H9 (cell line): ENCODE measurements at regions not wholly inside any gene's neighbourhood (a gene's known extent, or its start where the extent isn't known, plus 50 kb on each side); places are given as distances from the start of the nearest gene placed in this dataset.

ENCODE experiments used
- DNase-seq: peaks from one replicate; pipeline ENCODE4 v3.0.0-alpha.2; 2017
- H2AFZ ChIP-seq: one replicate; pipeline ENCODE4 v1.6.1; 2013; ENCODE audit warnings: mild to moderate bottlenecking, low read length, control low read depth, moderate library complexity
- H2AK5ac ChIP-seq: 2 replicates; pipeline ENCODE4 v1.6.1; 2013; ENCODE audit warnings: low read length, control low read depth, mixed read lengths; ENCODE audit not compliant: insufficient read length
- H2BK120ac ChIP-seq: one replicate; pipeline ENCODE4 v1.6.1; 2013; ENCODE audit warnings: low read depth, mild to moderate bottlenecking, low read length, control low read depth, inconsistent platforms; ENCODE audit not compliant: poor library complexity, severe bottlenecking
- H2BK12ac ChIP-seq: 2 replicates; pipeline ENCODE4 v1.6.1; 2013; ENCODE audit warnings: low read length, control low read depth, mixed read lengths, low read depth; ENCODE audit not compliant: insufficient read length
- H2BK15ac ChIP-seq: 2 replicates; pipeline ENCODE4 v1.6.1; 2013; ENCODE audit warnings: low read depth, low read length, control low read depth
- H2BK20ac ChIP-seq: one replicate; pipeline ENCODE4 v1.6.1; 2013; ENCODE audit warnings: low read depth, mild to moderate bottlenecking, low read length, control low read depth, inconsistent platforms; ENCODE audit not compliant: poor library complexity, severe bottlenecking
- H2BK5ac ChIP-seq: 2 replicates; pipeline ENCODE4 v1.6.1; 2013; ENCODE audit warnings: low read length, control low read depth, mixed read lengths; ENCODE audit not compliant: insufficient read length
- H3K14ac ChIP-seq: 2 replicates; pipeline ENCODE4 v1.6.1; 2013; ENCODE audit warnings: low read length, control low read depth; ENCODE audit not compliant: insufficient read depth
- H3K18ac ChIP-seq: 2 replicates; pipeline ENCODE4 v1.6.1; 2013; ENCODE audit warnings: low read depth, mild to moderate bottlenecking, mixed read lengths, low read length, control low read depth; ENCODE audit not compliant: insufficient read length
- H3K23ac ChIP-seq: 2 replicates; pipeline ENCODE4 v1.6.1; 2013; ENCODE audit warnings: low read length, control low read depth, mixed read lengths, low read depth; ENCODE audit not compliant: insufficient read length
- H3K23me2 ChIP-seq: 2 replicates; pipeline ENCODE4 v1.6.1; 2013; ENCODE audit warnings: low read depth, mild to moderate bottlenecking, mixed read lengths, low read length, control low read depth; ENCODE audit not compliant: insufficient read length, poor library complexity, severe bottlenecking
- H3K27ac ChIP-seq: 2 replicates; pipeline ENCODE4 v1.5.1; 2013; ENCODE audit warnings: low read length, control low read depth, mixed read lengths, low read depth; ENCODE audit not compliant: insufficient read length
- H3K27me3 ChIP-seq: 2 replicates; pipeline ENCODE4 v1.6.1; 2013; ENCODE audit warnings: low read length, control low read depth, inconsistent platforms; ENCODE audit not compliant: insufficient read depth
- H3K4ac ChIP-seq: 2 replicates; pipeline ENCODE4 v1.6.1; 2013; ENCODE audit warnings: low read depth, mild to moderate bottlenecking, control low read depth, inconsistent platforms, low read length, moderate library complexity
- H3K4me1 ChIP-seq: 2 replicates; pipeline ENCODE4 v1.6.1; 2013; ENCODE audit warnings: low read length, control low read depth, inconsistent platforms; ENCODE audit not compliant: insufficient read depth
- H3K4me2 ChIP-seq: 2 replicates; pipeline ENCODE4 v1.6.1; 2013; ENCODE audit warnings: low read length, control low read depth, mixed read lengths; ENCODE audit not compliant: insufficient read length, insufficient read depth
- H3K56ac ChIP-seq: 2 replicates; pipeline ENCODE4 v1.6.1; 2013; ENCODE audit warnings: low read depth, mild to moderate bottlenecking, mixed read lengths, low read length, control low read depth; ENCODE audit not compliant: insufficient read length
- H3K79me1 ChIP-seq: 2 replicates; pipeline ENCODE4 v1.6.1; 2013; ENCODE audit warnings: low read depth, mild to moderate bottlenecking, moderate library complexity, low read length, control low read depth, inconsistent platforms; ENCODE audit not compliant: insufficient read depth, poor library complexity, severe bottlenecking
- H3K79me2 ChIP-seq: 2 replicates; pipeline ENCODE4 v1.6.1; 2013; ENCODE audit warnings: low read length, control low read depth, inconsistent platforms; ENCODE audit not compliant: insufficient read depth
- H3K9ac ChIP-seq: 2 replicates; pipeline ENCODE4 v1.6.1; 2013; ENCODE audit warnings: low read length, control low read depth, mixed read lengths; ENCODE audit not compliant: insufficient read length; ENCODE audit errors: extremely low read depth
- H3K9me3 ChIP-seq: one replicate; pipeline ENCODE4 v1.6.1; 2013; ENCODE audit warnings: low read depth, low read length, inconsistent platforms; ENCODE audit not compliant: control insufficient read depth
- H3T11ph ChIP-seq: one replicate; pipeline ENCODE4 v1.6.1; 2013; ENCODE audit warnings: mild to moderate bottlenecking, low read length, control low read depth, inconsistent platforms
- H4K20me1 ChIP-seq: one replicate; pipeline ENCODE4 v1.6.1; 2013; ENCODE audit not compliant: control insufficient read depth, insufficient read length, insufficient read depth
- H4K5ac ChIP-seq: 2 replicates; pipeline ENCODE4 v1.6.1; 2013; ENCODE audit warnings: low read depth, mild to moderate bottlenecking, mixed read lengths, low read length, control low read depth; ENCODE audit not compliant: insufficient read length
- H4K8ac ChIP-seq: replicated peaks from 2 replicates; pipeline ENCODE4 v1.6.1; 2013; ENCODE audit warnings: low read length, control low read depth, mixed read lengths, low read depth; ENCODE audit not compliant: insufficient read length
- H4K91ac ChIP-seq: 2 replicates; pipeline ENCODE4 v1.6.1; 2013; ENCODE audit warnings: low read depth, mild to moderate bottlenecking, moderate library complexity, mixed read lengths, low read length, control low read depth; ENCODE audit not compliant: insufficient read length
- H3K27ac Mint-ChIP-seq, 3 experiments: 2 replicates in 2 of 3; 3 replicates in 1 of 3; pipeline ENCODE4 v1.8.0; 2020 to 2021; ENCODE audit warnings: mixed read lengths in 3 of 3, mild to moderate bottlenecking in 1 of 3, moderate library complexity in 1 of 3
- H3K27me3 Mint-ChIP-seq: 2 replicates; pipeline ENCODE4 v1.8.0; 2021; ENCODE audit warnings: low read depth, mild to moderate bottlenecking, moderate library complexity, mixed read lengths
- H3K36me3 Mint-ChIP-seq, 3 experiments: 2 replicates in 2 of 3; 3 replicates in 1 of 3; pipeline ENCODE4 v1.8.0; 2020 to 2021; ENCODE audit warnings: low read depth in 3 of 3, mixed read lengths in 3 of 3; ENCODE audit not compliant: insufficient read depth in 1 of 3
- H3K4me1 Mint-ChIP-seq, 2 experiments: 2 replicates each; pipeline ENCODE4 v1.8.0; 2020; ENCODE audit warnings: mixed read lengths in 2 of 2
- H3K4me3 Mint-ChIP-seq, 2 experiments: 2 replicates in 1 of 2; 3 replicates in 1 of 2; pipeline ENCODE4 v1.8.0; 2020 to 2021; ENCODE audit warnings: mild to moderate bottlenecking in 2 of 2, mixed read lengths in 2 of 2, moderate library complexity in 1 of 2
- H3K9me3 Mint-ChIP-seq, 2 experiments: 2 replicates in 1 of 2; 3 replicates in 1 of 2; pipeline ENCODE4 v1.8.0; 2020; ENCODE audit warnings: mild to moderate bottlenecking in 2 of 2, mixed read lengths in 2 of 2, moderate library complexity in 1 of 2
- TF ChIP-seq, protein P1 (sequence below): fragments of 200-600 bp; sonication (generic); conservative IDR thresholded peaks from 3 replicates; pipeline ENCODE4 v1.8.0; 2021; ENCODE audit warnings: antibody characterized with exemption, mild to moderate bottlenecking

DNA sequence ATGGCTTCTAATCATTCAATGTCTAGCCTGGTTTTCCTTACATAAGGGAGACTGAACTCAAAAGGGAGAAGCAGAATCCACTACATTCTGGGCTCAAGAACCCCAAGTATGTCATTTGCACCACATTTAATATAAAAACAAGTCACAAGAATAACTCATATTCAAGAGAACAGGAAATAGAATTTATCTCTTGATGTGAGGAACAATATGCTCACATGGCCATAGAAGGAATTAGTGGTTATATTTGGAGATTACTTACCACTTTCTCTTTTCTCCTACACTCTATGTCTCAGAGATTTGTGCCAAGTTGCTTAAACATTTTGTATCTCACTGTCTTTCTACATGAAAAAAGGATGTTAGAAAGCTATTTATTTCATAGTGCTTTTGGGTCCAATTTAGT is 922.6 kb upstream of the PABPC4L start:
- H3K79me1 ChIP-seq: no peaks in the 10 kb centered on the region
- no peaks in the 10 kb centered on the region for H4K20me1 ChIP-seq
- no peaks in the 10 kb centered on the region for H3K9me3 ChIP-seq
- no peak overlapping the region for H2AFZ ChIP-seq
- no peak overlapping the region for H3K14ac ChIP-seq
- no peak overlapping the region for H3K18ac ChIP-seq
- no peak overlapping the region for H2BK15ac ChIP-seq
- no peak overlapping the region for H3K4ac ChIP-seq
- H3K27me3 ChIP-seq: no peaks in the 10 kb centered on the region
- no peaks in the 10 kb centered on the region for H3K4me1 ChIP-seq
- H2BK5ac ChIP-seq: no peak overlapping the region
- no peak overlapping the region for H3K27ac Mint-ChIP-seq
- H4K8ac ChIP-seq: no peak overlapping the region
- no peak overlapping the region for H4K91ac ChIP-seq
- no peak overlapping the region for H3T11ph ChIP-seq
- H3K9ac ChIP-seq: no peak overlapping the region
- H2AK5ac ChIP-seq: no peak overlapping the region
- no peak for DNase-seq
- H3K4me3 Mint-ChIP-seq: no peak overlapping the region
- no peaks in the 10 kb centered on the region; a peak in 1 of 5 replicates for H3K9me3 Mint-ChIP-seq
- peaks cover 3 to 6% of the 10 kb centered on the region in 2 experiments; a peak in 2 of 4 replicates for H3K4me1 Mint-ChIP-seq
- H3K79me2 ChIP-seq: no peaks in the 10 kb centered on the region
- TF ChIP-seq, protein P1, sequence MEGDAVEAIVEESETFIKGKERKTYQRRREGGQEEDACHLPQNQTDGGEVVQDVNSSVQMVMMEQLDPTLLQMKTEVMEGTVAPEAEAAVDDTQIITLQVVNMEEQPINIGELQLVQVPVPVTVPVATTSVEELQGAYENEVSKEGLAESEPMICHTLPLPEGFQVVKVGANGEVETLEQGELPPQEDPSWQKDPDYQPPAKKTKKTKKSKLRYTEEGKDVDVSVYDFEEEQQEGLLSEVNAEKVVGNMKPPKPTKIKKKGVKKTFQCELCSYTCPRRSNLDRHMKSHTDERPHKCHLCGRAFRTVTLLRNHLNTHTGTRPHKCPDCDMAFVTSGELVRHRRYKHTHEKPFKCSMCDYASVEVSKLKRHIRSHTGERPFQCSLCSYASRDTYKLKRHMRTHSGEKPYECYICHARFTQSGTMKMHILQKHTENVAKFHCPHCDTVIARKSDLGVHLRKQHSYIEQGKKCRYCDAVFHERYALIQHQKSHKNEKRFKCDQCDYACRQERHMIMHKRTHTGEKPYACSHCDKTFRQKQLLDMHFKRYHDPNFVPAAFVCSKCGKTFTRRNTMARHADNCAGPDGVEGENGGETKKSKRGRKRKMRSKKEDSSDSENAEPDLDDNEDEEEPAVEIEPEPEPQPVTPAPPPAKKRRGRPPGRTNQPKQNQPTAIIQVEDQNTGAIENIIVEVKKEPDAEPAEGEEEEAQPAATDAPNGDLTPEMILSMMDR: no peak
- H3K56ac ChIP-seq: no peak overlapping the region
- H3K4me2 ChIP-seq: no peak overlapping the region
- H4K5ac ChIP-seq: no peak overlapping the region
- H2BK120ac ChIP-seq: no peak overlapping the region
- H3K36me3 Mint-ChIP-seq: no peaks in the 10 kb centered on the region
- no peak overlapping the region for H3K27ac ChIP-seq
- H3K23me2 ChIP-seq: no peaks in the 10 kb centered on the region
- no peaks in the 10 kb centered on the region for H3K27me3 Mint-ChIP-seq
- no peak overlapping the region for H2BK20ac ChIP-seq
- no peak overlapping the region for H2BK12ac ChIP-seq
- H3K23ac ChIP-seq: no peak overlapping the region
